MM.1S (cell line): ENCODE measurements at regions not wholly inside any gene's neighbourhood (a gene's known extent, or its start where the extent isn't known, plus 50 kb on each side); places are given as distances from the start of the nearest gene placed in this dataset.

Source experiments
- DNase-seq: peaks from one replicate; pipeline ENCODE4 v3.0.0-alpha.2; 2015
- H2AFZ ChIP-seq: fragments of 300-600 bp; sonication (generic); 2 replicates; pipeline ENCODE4 v1.6.0; 2016; ENCODE audit warnings: antibody characterized with exemption, low read length
- H3F3A ChIP-seq: fragments of 300-600 bp; sonication (generic); 2 replicates; pipeline ENCODE4 v1.6.1; 2016; ENCODE audit warnings: mild to moderate bottlenecking, antibody characterized with exemption, low read length, moderate library complexity, mixed read lengths; ENCODE audit not compliant: insufficient read depth
- H3K27ac ChIP-seq: fragments of 300-600 bp; sonication (generic); 2 replicates; pipeline ENCODE4 v1.5.1; 2016; ENCODE audit warnings: mild to moderate bottlenecking, low read length
- H3K27me3 ChIP-seq: fragments of 300-600 bp; sonication (generic); replicated peaks from 2 replicates; pipeline ENCODE4 v1.6.0; 2016; ENCODE audit warnings: low read length; ENCODE audit not compliant: insufficient read depth
- H3K36me3 ChIP-seq: fragments of 300-600 bp; sonication (generic); replicated peaks from 2 replicates; pipeline ENCODE4 v1.6.1; 2016; ENCODE audit warnings: mild to moderate bottlenecking, low read length, mixed read lengths; ENCODE audit not compliant: insufficient read depth
- H3K4me1 ChIP-seq: fragments of 300-600 bp; sonication (generic); 2 replicates; pipeline ENCODE4 v1.6.1; 2016; ENCODE audit warnings: low read length, mixed read lengths
- H3K4me2 ChIP-seq: fragments of 300-600 bp; sonication (generic); 2 replicates; pipeline ENCODE4 v1.6.0; 2016; ENCODE audit warnings: low read depth, low read length
- H3K4me3 ChIP-seq: fragments of 300-600 bp; sonication (generic); 2 replicates; pipeline ENCODE4 v1.5.1; 2016; ENCODE audit warnings: low read length, mixed read lengths
- H3K79me2 ChIP-seq: fragments of 300-600 bp; sonication (generic); 2 replicates; pipeline ENCODE4 v1.6.1; 2016; ENCODE audit warnings: mixed run types, low read length, mixed read lengths
- H3K9ac ChIP-seq: fragments of 300-600 bp; sonication (generic); 2 replicates; pipeline ENCODE4 v1.6.1; 2016; ENCODE audit warnings: low read length, mixed read lengths
- H3K9me2 ChIP-seq: fragments of 300-600 bp; sonication (generic); replicated peaks from 2 replicates; pipeline ENCODE4 v1.6.1; 2016; ENCODE audit warnings: mild to moderate bottlenecking, low read length, mixed read lengths; ENCODE audit not compliant: insufficient read depth
- H3K9me3 ChIP-seq: fragments of 300-600 bp; sonication (generic); replicated peaks from 2 replicates; pipeline ENCODE4 v1.6.1; 2016; ENCODE audit warnings: mild to moderate bottlenecking, low read length, mixed read lengths; ENCODE audit not compliant: insufficient read depth
- H4K20me1 ChIP-seq: fragments of 300-600 bp; sonication (generic); 2 replicates; pipeline ENCODE4 v1.6.1; 2016; ENCODE audit warnings: mild to moderate bottlenecking, low read length, moderate library complexity, mixed read lengths; ENCODE audit not compliant: insufficient read depth
- CTCF ChIP-seq: fragments of 300-600 bp; sonication (generic); IDR thresholded peaks from 2 replicates; pipeline ENCODE4 v1.5.1; 2016; ENCODE audit warnings: antibody characterized with exemption, low read length, mixed read lengths
- EZH2 ChIP-seq: fragments of 300-600 bp; sonication (generic); optimal IDR thresholded peaks from 2 replicates; pipeline ENCODE3; 2017; ENCODE audit warnings: low read depth, mild to moderate bottlenecking, antibody characterized with exemption, low read length, mixed read lengths
- EZH2phosphoT487 ChIP-seq: fragments of 300-600 bp; sonication (generic); IDR thresholded peaks from 2 replicates; pipeline ENCODE4 v1.6.1; 2018; ENCODE audit warnings: antibody characterized with exemption, low read length

- no peaks in the 10 kb centered on the region for H3K27me3 ChIP-seq
- DNase-seq, result no peak
These were observed 71.0 kb downstream of the TMPRSS5 start for GRCh38 chr11:113634940-113635575.

GRCh38 chr11:113632981-113633380, 73.1 kb downstream of the TMPRSS5 start:
- Histone ChIP-seq H3K4me3 (no peak overlapping the region), H3K79me2 (no peaks in the 10 kb centered on the region), H3K4me1 (no peaks in the 10 kb centered on the region), H3K9me3 (no peaks in the 10 kb centered on the region), H4K20me1 (no peaks in the 10 kb centered on the region), H3K4me2 (no peak overlapping the region), H3K27ac (no peak overlapping the region), H3F3A (no peaks in the 10 kb centered on the region), H3K27me3 (no peaks in the 10 kb centered on the region), H2AFZ (no peak overlapping the region), H3K9ac (no peak overlapping the region), H3K9me2 (no peaks in the 10 kb centered on the region), H3K36me3 (no peaks in the 10 kb centered on the region)
- DNase-seq, result no peak
- TF ChIP-seq EZH2 (no peak), EZH2phosphoT487 (no peak), CTCF (no peak)

More at GRCh38 chr11:113634940-113635575, 71.0 kb downstream of the TMPRSS5 start:
- no peak overlapping the region for H3K9ac ChIP-seq
- H3K36me3 ChIP-seq, result no peaks in the 10 kb centered on the region
- no peak overlapping the region for H3K4me3 ChIP-seq
- H3K27ac ChIP-seq, result no peak overlapping the region
- no peak overlapping the region for H3K4me2 ChIP-seq
- TF ChIP-seq EZH2 (no peak), EZH2phosphoT487 (no peak), CTCF (no peak)
- H3K4me1 ChIP-seq, result no peaks in the 10 kb centered on the region
- H2AFZ ChIP-seq, result no peak overlapping the region
- no peaks in the 10 kb centered on the region for H3K79me2 ChIP-seq
- no peaks in the 10 kb centered on the region for H4K20me1 ChIP-seq
- H3K9me3 ChIP-seq, result no peaks in the 10 kb centered on the region
- no peaks in the 10 kb centered on the region for H3K9me2 ChIP-seq
- H3F3A ChIP-seq, result no peaks in the 10 kb centered on the region

- H2AFZ ChIP-seq, result no peak overlapping the region
- DNase-seq, result no peak
- TF ChIP-seq CTCF (no peak), EZH2 (no peak), EZH2phosphoT487 (no peak)
These were observed 76.5 kb downstream of the TMPRSS5 start for GRCh38 chr11:113629562-113629961.

More at GRCh38 chr11:113629562-113629961, 76.5 kb downstream of the TMPRSS5 start:
- no peaks in the 10 kb centered on the region for H3K79me2 ChIP-seq
- no peaks in the 10 kb centered on the region for H3K9me2 ChIP-seq
- H3K36me3 ChIP-seq, result no peaks in the 10 kb centered on the region
- no peaks in the 10 kb centered on the region for H3K4me1 ChIP-seq
- no peak overlapping the region for H3K4me3 ChIP-seq
- H3K27ac ChIP-seq, result no peak overlapping the region
- no peaks in the 10 kb centered on the region for H3K27me3 ChIP-seq
- no peaks in the 10 kb centered on the region for H3F3A ChIP-seq
- H3K9ac ChIP-seq, result no peak overlapping the region
- H3K9me3 ChIP-seq, result no peaks in the 10 kb centered on the region
- H4K20me1 ChIP-seq, result no peaks in the 10 kb centered on the region
- no peak overlapping the region for H3K4me2 ChIP-seq
